ENCODE measurements at regions not wholly inside any gene's neighbourhood (a gene's known extent, or its start where the extent isn't known, plus 50 kb on each side); places are given as distances from the start of the nearest gene placed in this dataset.
"Not testable (repeated sequence)": the region's sequence is repeated elsewhere in the genome, so short reads cannot be mapped to it uniquely, and the experiment has no call there.

DNA sequence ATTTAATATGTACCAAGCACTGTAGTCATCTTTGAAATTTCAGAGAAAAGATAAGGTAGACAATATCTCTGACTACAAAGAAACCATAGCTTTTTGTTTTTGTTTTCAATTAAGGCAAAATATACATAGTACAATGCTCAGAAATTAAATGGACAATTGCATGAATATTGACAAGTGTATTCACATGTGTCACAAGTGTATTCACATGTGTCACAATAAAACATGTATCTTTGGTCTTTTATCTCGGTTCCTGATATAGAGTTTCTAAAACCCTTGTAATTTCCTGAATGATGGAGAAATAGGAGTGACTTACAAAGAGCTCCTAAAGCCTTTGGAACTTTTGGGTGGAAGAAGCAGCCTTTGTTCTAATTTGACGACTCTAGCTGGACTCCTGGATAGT lies 756.4 kb downstream of the EPHA4 start:
- no peaks in the 10 kb centered on the region for H3K9me3 Mint-ChIP-seq
- H3K36me3 Mint-ChIP-seq (ENCODE audit: low read depth), result no peaks in the 10 kb centered on the region
- no peak for DNase-seq
- H3K27ac Mint-ChIP-seq, result no peak overlapping the region
- H3K4me1 Mint-ChIP-seq (ENCODE audit: low read depth), result no peaks in the 10 kb centered on the region
- no peak overlapping the region for H3K4me3 Mint-ChIP-seq
- no peaks in the 10 kb centered on the region for H3K27me3 Mint-ChIP-seq

DNA sequence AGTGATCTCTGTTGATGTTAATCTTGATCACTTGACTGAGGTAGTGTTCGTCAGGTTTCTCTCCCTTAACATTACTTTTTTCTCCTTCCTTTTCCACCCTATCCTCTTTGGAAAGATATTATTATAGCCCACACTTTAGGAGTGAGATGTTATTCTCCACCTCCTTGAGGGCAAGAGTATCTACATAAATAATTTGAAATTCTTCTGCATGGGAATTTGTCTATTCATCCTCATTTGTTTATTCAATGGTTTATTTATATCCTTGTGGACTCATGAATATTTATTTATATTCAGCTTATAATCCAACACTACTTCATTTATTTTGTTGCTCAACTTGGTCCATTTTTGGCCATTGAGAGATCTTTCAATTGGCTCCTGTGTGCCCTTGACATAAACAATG lies 750.4 kb downstream of the EPHA4 start:
- no peak for DNase-seq
- no peaks in the 10 kb centered on the region for H3K4me1 Mint-ChIP-seq (ENCODE audit: low read depth)
- peaks cover 3% of the 10 kb centered on the region for H3K27me3 Mint-ChIP-seq
- no peaks in the 10 kb centered on the region for H3K9me3 Mint-ChIP-seq
- H3K4me3 Mint-ChIP-seq, result no peak overlapping the region
- H3K36me3 Mint-ChIP-seq (ENCODE audit: low read depth), result no peaks in the 10 kb centered on the region
- H3K27ac Mint-ChIP-seq, result no peak overlapping the region

DNA sequence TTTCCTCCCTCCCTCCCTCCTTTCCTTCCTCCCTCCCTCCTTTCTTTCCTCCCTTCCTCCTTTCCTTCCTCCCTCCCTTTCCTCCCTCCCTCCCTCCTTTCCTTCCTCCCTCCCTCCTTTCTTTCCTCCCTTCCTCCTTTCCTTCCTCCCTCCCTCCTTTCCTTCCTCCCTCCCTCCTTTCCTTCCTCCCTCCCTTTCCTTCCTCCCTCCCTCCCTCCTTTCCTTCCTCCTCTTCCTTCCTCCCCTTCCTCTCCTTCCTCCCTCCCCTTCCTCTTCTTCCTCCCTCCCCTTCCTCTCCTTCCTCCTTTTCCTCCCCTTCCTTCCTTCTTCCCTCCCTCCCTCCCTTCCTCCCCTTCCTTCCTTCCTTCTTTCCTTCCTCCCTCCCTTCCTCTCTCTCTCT lies 748.5 kb downstream of the EPHA4 start:
- not testable (repeated sequence) for DNase-seq; H3K36me3 Mint-ChIP-seq (ENCODE audit: low read depth); H3K27me3 Mint-ChIP-seq; H3K4me3 Mint-ChIP-seq; H3K4me1 Mint-ChIP-seq (ENCODE audit: low read depth); H3K9me3 Mint-ChIP-seq; H3K27ac Mint-ChIP-seq

DNA sequence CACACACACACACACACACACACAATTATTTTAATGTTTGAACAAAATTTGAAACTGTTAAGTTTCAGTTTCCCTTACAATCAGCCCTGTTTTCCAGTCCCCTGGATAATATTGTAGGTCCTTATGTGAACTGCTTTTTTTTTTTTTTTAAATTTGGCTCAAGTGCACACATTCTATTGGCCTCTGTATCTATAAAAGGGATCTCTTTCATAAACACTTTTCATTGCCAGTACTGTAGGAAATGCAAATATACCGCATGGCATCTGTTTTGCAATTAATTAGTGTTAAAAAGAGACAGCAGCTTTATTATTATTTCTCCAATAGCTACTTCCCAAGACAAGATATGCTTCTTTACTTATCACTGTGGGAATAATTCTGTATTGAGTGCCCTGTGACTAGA lies 738.7 kb downstream of the EPHA4 start:
- no peaks in the 10 kb centered on the region for H3K27me3 Mint-ChIP-seq
- no peak overlapping the region for H3K27ac Mint-ChIP-seq
- H3K9me3 Mint-ChIP-seq, result no peaks in the 10 kb centered on the region
- no peak overlapping the region for H3K4me3 Mint-ChIP-seq
- H3K4me1 Mint-ChIP-seq (ENCODE audit: low read depth), result no peaks in the 10 kb centered on the region
- H3K36me3 Mint-ChIP-seq (ENCODE audit: low read depth), result no peaks in the 10 kb centered on the region
- no peak for DNase-seq

DNA sequence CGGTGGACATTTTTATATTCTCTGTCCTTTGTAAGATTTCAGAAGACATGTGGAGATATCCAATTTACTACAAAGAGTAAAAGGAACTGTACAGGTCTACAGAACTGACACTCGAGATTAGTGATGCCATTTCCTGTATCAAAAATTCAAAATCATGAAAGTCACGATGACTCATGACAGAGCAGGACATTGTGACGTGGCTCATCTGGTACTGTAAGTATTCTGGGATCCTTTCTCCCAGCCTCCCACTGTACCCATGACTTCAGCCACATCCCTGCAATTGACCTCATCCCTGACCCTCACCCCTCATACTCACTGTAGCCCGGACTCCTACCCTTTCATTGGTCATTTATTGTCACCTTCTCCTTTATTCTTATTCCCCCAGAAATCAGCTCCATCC lies 736.5 kb downstream of the EPHA4 start:
- no peaks in the 10 kb centered on the region for H3K27me3 Mint-ChIP-seq
- DNase-seq, result no peak
- H3K36me3 Mint-ChIP-seq (ENCODE audit: low read depth), result no peaks in the 10 kb centered on the region
- no peaks in the 10 kb centered on the region for H3K9me3 Mint-ChIP-seq
- H3K4me3 Mint-ChIP-seq, result no peak overlapping the region
- no peaks in the 10 kb centered on the region for H3K4me1 Mint-ChIP-seq (ENCODE audit: low read depth)
- no peak overlapping the region for H3K27ac Mint-ChIP-seq

DNA sequence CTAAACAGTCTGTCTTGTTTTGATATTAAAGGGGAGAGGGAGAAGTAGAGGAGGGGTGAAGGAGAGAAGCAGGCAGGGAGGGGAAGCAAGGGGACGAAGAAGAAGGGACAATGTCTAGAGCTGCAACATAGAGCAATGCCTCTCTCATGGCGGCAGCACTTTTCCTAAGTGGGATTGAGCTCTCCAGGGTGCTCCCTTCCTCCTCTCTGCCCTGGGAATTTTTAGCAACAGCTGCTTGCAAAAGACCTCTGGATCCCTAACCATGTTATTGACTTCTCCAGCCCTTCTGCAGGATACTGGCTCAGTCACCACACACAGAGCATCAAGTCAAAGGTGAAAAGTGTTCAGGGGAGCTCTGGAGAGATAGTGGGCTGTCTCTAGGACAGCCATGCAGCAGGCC lies 734.9 kb downstream of the EPHA4 start:
- DNase-seq, result no peak
- Mint-ChIP-seq H3K27ac (no peak overlapping the region), H3K4me3 (no peak overlapping the region), H3K36me3 (ENCODE audit: low read depth) (no peaks in the 10 kb centered on the region), H3K4me1 (ENCODE audit: low read depth) (no peaks in the 10 kb centered on the region), H3K9me3 (no peaks in the 10 kb centered on the region), H3K27me3 (no peaks in the 10 kb centered on the region)

DNA sequence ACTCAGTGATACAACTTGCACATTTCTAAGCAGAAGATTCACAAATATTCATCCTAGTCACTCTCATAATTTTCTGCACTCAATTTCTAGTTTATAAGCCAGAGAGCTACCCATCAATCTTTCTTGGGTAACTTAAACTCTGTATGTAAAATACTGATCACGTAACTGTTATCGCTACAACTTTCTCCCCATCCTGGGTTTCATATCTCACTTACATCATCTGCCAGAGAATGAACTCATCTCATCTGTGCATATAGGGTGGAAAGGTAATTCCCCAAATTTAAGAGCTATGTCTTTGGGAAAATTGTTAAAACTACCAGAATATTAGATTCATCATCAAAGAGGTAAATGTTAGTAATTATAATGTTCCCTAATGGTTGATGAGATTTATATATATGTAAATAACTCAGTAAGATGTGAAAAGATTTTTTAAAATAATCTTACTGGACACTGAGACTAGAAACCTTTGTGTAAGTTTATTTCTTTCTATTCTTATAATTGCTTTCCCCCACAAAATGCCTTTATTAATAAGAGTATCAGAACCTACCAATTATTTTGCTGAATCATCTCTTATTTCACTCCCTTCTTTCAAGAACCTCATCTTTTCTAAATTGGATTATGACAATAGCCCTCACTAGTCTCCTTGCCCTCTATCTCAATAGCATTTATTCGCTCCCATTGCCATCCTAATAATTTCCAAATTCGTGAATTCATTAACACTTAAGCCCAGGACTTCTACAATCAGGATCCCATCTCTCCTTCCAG lies 729.0 kb downstream of the EPHA4 start:
- Mint-ChIP-seq H3K27me3 (no peaks in the 10 kb centered on the region), H3K36me3 (ENCODE audit: low read depth) (no peaks in the 10 kb centered on the region), H3K9me3 (no peaks in the 10 kb centered on the region), H3K4me3 (no peak overlapping the region), H3K27ac (no peak overlapping the region), H3K4me1 (ENCODE audit: low read depth) (no peaks in the 10 kb centered on the region)
- DNase-seq, result no peak

DNA sequence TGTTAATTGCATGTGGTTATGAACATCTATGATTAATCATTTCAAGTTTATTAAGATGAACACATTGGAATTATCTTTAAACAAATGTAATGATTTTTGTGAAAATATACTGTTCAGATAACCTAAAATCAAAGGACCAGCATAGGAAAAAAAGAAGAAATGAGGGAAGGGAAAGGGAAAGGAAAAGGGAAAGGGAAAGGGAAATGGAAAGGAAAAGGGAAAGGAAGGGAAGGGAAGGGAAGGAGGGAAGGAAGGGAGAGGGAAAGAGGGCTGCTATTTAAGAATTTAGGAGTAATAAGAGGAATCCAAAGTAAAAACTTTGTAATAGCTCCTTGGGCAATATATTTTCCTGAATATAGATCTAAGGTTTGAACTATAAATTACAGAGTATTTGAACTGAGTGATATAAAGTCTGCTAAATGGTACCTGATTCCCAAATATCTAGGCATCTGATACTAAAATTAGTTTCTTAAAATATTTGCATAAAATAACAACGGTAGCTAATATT lies 726.3 kb downstream of the EPHA4 start:
- DNase-seq, result no peak
- Mint-ChIP-seq H3K27ac (no peak overlapping the region), H3K36me3 (ENCODE audit: low read depth) (no peaks in the 10 kb centered on the region), H3K27me3 (no peaks in the 10 kb centered on the region), H3K4me3 (no peak overlapping the region), H3K9me3 (no peaks in the 10 kb centered on the region), H3K4me1 (ENCODE audit: low read depth) (no peaks in the 10 kb centered on the region)

DNA sequence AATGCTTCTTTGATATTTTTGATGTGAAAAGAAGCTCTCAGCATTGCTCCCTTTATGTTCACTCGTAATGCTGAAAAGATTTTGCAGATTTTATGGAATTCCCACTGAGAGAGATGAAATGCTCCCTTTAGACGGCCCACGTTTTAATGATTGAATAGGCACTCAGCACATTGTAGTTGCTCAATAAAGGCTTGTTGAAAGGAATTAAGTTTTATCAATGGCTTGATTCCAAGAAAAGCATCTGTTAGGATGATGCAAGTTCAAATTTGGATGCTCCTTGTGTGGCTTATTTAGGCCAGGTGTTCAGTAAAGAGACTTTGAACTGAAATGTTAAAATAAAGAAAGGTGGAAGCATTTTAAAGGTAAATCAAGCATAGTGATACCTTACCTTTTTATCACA lies 725.1 kb downstream of the EPHA4 start:
- H3K27me3 Mint-ChIP-seq, result no peaks in the 10 kb centered on the region
- H3K36me3 Mint-ChIP-seq (ENCODE audit: low read depth), result no peaks in the 10 kb centered on the region
- no peaks in the 10 kb centered on the region for H3K9me3 Mint-ChIP-seq
- no peak overlapping the region for H3K27ac Mint-ChIP-seq
- H3K4me3 Mint-ChIP-seq, result no peak overlapping the region
- H3K4me1 Mint-ChIP-seq (ENCODE audit: low read depth), result no peaks in the 10 kb centered on the region
- no peak for DNase-seq

DNA sequence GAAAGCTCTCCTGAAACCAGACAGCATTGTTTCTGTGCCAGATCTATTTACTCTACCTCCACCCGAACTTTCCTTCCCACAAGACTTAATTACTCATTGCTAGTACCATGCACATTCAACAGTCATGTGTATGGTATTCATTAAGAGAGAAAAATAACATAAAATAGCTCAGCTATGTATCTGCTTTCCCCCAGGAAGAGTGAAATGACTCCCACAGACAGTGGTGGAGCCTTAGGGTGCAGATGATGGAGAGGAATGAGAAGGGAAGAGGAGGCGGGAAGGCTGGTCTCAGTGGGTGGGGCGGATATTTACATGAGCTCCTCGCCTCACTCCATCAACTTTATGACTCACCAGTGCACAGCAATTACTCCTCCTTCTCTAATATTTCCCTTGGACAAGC lies 724.5 kb downstream of the EPHA4 start:
- Mint-ChIP-seq H3K27ac (no peak overlapping the region), H3K27me3 (no peaks in the 10 kb centered on the region), H3K36me3 (ENCODE audit: low read depth) (no peaks in the 10 kb centered on the region), H3K9me3 (no peaks in the 10 kb centered on the region), H3K4me1 (ENCODE audit: low read depth) (no peaks in the 10 kb centered on the region), H3K4me3 (no peak overlapping the region)
- no peak for DNase-seq

DNA sequence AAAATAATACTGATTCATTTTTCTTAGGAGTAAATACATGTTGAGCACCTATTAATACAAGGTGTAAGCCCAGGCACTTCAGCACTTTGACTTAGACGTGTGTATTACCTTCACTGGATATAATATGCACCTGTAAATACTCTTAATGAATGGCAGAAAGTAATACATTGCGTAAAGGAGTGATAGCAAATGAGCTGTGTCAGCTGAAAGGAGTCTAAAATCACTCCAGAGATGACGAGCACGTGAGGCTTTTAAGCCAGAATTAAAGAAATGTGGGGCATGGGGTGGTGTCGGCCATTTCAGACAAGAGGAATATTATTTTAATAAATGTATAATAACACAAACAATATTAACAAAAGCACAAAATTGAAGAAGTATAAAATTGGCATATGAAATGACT lies 722.7 kb downstream of the EPHA4 start:
- H3K27me3 Mint-ChIP-seq, result no peaks in the 10 kb centered on the region
- H3K4me1 Mint-ChIP-seq (ENCODE audit: low read depth), result no peaks in the 10 kb centered on the region
- DNase-seq, result no peak
- no peaks in the 10 kb centered on the region for H3K9me3 Mint-ChIP-seq
- no peak overlapping the region for H3K27ac Mint-ChIP-seq
- H3K36me3 Mint-ChIP-seq (ENCODE audit: low read depth), result no peaks in the 10 kb centered on the region
- H3K4me3 Mint-ChIP-seq, result no peak overlapping the region

DNA sequence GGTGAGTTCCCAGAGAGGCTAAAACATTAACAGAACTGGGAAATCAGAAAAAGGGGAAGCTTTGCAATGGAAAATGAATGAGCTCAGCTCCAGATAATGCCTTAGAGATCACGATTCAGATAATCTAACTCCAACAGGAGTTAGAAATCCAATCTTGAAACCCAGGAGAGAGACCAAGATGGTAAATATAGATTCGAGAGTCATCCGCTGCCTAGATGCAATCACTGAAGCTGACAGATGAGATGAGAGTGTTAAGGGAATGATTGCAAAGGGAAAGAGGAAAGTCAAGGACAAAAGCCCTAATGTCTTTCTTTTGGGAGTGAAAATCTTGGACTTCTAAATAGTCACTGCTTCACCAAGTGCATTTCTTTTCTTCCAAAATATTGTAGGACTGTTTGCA lies 722.0 kb downstream of the EPHA4 start:
- Mint-ChIP-seq H3K4me3 (no peak overlapping the region), H3K27ac (no peak overlapping the region), H3K4me1 (ENCODE audit: low read depth) (no peaks in the 10 kb centered on the region), H3K36me3 (ENCODE audit: low read depth) (no peaks in the 10 kb centered on the region), H3K9me3 (no peaks in the 10 kb centered on the region), H3K27me3 (no peaks in the 10 kb centered on the region)
- DNase-seq, result no peak

DNA sequence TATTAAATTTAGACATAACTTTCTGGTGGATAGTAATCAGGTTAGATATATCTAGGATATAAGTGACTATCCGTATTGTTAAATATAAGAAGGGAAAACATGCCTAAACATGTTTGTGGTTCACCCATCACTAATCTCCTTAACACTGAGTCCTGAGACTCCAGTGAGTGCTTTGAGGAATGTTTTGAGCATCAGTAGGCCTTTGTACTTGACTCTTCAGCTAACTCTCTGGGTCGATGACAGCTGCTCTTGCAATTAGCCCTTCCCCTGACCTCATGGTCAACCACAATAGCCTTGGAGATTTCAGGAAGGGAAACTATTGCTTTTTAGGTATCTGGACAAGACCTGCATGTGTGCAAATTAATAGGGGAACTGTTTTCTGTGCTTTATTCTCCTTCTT lies 716.8 kb downstream of the EPHA4 start:
- Mint-ChIP-seq H3K4me1 (ENCODE audit: low read depth) (no peaks in the 10 kb centered on the region), H3K4me3 (no peak overlapping the region), H3K36me3 (ENCODE audit: low read depth) (no peaks in the 10 kb centered on the region), H3K27ac (no peak overlapping the region), H3K27me3 (peaks cover under 1% of the 10 kb centered on the region), H3K9me3 (no peaks in the 10 kb centered on the region)
- DNase-seq, result no peak

DNA sequence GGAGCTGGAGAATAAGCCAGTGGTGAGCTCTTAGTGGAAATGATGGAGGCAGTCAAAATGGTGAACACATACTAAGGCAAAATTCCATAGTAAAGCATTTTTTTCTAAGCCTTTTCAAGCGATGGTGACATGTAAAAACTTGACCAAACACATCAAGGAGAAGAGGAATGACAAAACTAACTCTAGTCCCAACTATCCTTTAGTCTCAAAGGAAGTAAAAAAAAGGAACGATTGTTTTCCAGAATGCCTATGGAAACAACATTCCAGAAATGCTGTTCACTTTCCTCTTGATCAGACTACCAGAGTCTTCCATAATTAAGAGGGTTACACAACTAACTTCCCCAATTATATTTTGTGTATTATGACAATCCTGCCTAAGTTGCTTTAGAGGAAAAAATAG lies 715.6 kb downstream of the EPHA4 start:
- Mint-ChIP-seq H3K9me3 (no peaks in the 10 kb centered on the region), H3K4me3 (no peak overlapping the region), H3K27me3 (peaks cover 3% of the 10 kb centered on the region), H3K4me1 (ENCODE audit: low read depth) (no peaks in the 10 kb centered on the region), H3K27ac (no peak overlapping the region), H3K36me3 (ENCODE audit: low read depth) (no peaks in the 10 kb centered on the region)
- no peak for DNase-seq

DNA sequence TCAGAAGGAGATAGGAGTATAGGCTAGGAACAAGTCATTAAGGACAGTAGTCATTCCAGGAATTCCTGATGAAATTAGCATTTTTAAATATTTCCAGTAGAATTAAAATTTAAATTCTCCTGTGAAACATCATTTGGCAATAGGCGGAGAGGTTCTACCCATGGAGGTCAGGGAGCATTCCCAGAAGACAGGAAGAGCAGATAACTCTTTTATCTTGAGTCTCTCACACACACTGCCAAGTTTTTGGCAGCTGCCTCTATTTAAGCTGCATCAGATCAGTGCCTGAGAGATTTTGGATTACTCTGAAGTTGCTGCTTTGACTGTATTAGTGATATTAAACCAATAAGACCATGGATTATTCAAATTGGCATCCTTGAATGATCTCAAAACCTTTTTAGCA lies 714.7 kb downstream of the EPHA4 start:
- Mint-ChIP-seq H3K4me3 (no peak overlapping the region), H3K4me1 (ENCODE audit: low read depth) (no peaks in the 10 kb centered on the region), H3K9me3 (no peaks in the 10 kb centered on the region), H3K27me3 (peaks cover 3% of the 10 kb centered on the region), H3K27ac (no peak overlapping the region), H3K36me3 (ENCODE audit: low read depth) (no peaks in the 10 kb centered on the region)
- no peak for DNase-seq

DNA sequence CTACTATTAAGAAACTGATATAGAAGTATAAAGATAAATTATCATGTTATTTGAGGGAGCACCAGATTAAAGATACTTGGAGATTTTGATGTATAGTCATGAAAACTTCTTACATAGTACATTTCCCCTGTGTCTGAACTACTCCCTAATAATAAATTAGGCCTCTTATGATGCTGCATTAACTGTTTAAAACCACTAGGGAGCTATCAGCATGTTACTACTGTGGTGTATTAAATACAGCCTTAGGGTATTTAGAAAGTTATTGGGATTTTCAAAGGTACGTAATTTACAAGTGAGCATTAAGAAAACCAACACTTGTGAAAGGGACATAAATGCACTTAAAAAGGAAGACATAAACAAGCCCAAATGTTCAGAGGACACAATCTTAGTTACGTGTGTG lies 714.0 kb downstream of the EPHA4 start:
- Mint-ChIP-seq H3K4me3 (no peak overlapping the region), H3K27ac (no peak overlapping the region), H3K27me3 (peaks cover 3% of the 10 kb centered on the region), H3K36me3 (ENCODE audit: low read depth) (no peaks in the 10 kb centered on the region), H3K9me3 (no peaks in the 10 kb centered on the region), H3K4me1 (ENCODE audit: low read depth) (no peaks in the 10 kb centered on the region)
- DNase-seq, result no peak

Measured in activated T-cell treated with anti-CD3 and anti-CD28 coated beads, Interleukin-2, amount 50 U/mL, for 24 hours (primary cell).